ENCODE measurements at regions not wholly inside any gene's neighbourhood (a gene's known extent, or its start where the extent isn't known, plus 50 kb on each side); places are given as distances from the start of the nearest gene placed in this dataset.

- in situ Hi-C loops (cut with HindIII; ENCODE audit: low pct_ligation_motif_present, low pct_unique_long_range_greater_than_20kb, low sequenced_read_pairs), result no loop called here
Observed at GRCh38 chr2:49585921-49586320, 431.6 kb upstream of the FSHR start.

DNA sequence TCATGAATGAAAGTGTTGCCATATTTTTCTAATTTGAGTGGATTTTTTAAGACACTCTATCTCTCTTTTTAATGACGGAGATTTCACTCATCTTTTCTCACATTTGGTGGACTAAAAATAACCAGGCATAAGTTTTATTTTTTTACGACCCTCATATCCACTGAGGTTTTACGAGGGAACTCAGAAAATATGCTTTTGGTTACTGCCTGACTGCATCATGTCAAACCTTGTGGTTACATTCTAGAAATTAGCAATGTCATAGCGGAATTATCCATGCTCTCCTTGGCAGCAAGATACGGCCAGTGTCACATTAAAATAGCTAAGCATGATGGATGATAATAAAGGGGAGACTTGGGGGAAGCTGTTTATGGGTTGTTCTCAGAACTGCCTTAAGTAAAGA lies 428.6 kb upstream of the FSHR start:
- in situ Hi-C loops (cut with HindIII; ENCODE audit: low pct_ligation_motif_present, low pct_unique_long_range_greater_than_20kb, low sequenced_read_pairs), result no loop called here
- no peak for DNase-seq

More at GRCh38 chr2:49585921-49586320, 431.6 kb upstream of the FSHR start:
- no peak for DNase-seq

DNA sequence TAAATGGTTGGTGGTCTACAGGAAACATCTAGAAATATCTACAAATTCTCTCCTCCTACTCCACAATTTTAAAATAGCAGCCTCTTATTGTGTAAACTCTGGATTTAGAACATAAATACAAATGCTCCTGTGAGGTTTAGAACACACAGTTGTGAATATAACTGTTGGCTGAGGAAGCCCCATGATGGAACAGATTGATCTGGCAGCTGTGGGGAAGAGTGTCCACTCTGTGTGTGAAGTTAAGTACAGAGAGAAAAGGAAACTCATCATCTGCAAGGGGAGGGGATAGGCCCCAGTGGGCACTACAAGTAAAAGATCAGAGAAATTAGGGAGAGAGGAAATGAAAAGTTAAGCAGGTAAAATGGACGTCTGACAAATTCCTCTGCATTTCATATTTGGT lies 422.7 kb upstream of the FSHR start:
- DNase-seq, result no peak
- in situ Hi-C loops (cut with HindIII; ENCODE audit: low pct_ligation_motif_present, low pct_unique_long_range_greater_than_20kb, low sequenced_read_pairs), result no loop called here

- DNase-seq, result no peak
- in situ Hi-C loops (cut with HindIII; ENCODE audit: low pct_ligation_motif_present, low pct_unique_long_range_greater_than_20kb, low sequenced_read_pairs), result no loop called here
Observed at GRCh38 chr2:49569176-49569575, 414.9 kb upstream of the FSHR start.

DNA sequence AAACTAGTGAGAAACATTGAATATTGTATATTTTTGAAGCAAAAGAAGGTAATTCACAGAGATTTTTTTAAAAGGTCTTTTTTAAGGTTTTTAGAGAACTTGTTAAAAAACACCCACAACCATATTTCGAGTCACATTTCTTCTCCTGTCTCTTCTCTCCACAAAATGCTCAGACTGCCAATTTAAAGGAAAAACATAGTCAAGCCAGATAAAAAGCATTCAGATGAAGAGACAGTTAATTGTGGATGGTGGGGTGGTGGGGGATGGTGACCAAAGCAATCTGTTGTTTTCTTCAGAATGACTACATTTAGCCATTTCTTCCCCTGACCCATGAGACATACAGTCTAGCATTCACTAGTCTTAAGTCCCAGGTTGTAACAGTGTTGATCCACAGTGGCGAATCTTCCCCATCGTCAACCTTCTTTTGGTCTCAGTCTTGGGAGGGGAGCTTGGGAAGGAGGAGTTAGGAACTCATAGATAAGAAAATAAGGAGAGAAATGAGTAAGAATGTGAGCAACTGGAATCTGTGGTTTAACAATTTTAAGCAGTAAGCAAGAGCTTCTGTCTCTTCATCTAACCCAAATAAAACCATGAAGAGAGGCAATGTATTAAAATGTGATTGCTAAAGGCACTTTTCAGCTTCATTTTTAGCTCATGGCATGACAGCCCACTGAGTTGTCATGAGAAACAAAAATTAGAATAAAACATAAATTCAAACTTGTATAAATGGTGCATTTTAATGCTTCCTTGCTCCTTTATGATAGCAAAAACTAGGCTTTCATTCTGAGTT lies 413.7 kb upstream of the FSHR start:
- in situ Hi-C loops (cut with HindIII; ENCODE audit: low pct_ligation_motif_present, low pct_unique_long_range_greater_than_20kb, low sequenced_read_pairs), result no loop called here
- no peak for DNase-seq

GRCh38 chr2:49567021-49567420 lies 412.7 kb upstream of the FSHR start:
- in situ Hi-C loops (cut with HindIII; ENCODE audit: low pct_ligation_motif_present, low pct_unique_long_range_greater_than_20kb, low sequenced_read_pairs), result no loop called here
- no peak for DNase-seq

DNA sequence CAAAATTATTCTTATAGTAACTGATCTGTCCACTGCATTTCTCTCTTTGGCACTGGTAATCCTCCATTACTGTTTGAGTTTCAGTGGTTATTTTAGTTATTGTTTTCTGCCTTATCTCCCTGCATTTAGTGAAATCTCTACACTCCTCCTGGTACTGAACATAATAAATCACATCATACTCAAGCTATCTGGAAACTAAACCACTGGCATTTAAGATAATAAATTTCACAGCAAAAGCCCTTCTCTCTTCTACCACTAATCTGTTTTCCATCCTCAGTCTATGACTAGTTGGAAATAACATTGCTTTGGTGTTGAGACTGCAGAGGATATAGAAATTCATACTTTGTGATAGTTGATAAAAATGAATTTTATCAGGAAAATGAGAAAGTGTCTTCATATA lies 399.3 kb upstream of the FSHR start:
- in situ Hi-C loops (cut with HindIII; ENCODE audit: low pct_ligation_motif_present, low pct_unique_long_range_greater_than_20kb, low sequenced_read_pairs), result no loop called here
- DNase-seq, result no peak

- no peak for DNase-seq
- in situ Hi-C loops (cut with HindIII; ENCODE audit: low pct_ligation_motif_present, low pct_unique_long_range_greater_than_20kb, low sequenced_read_pairs), result no loop called here
Observed at GRCh38 chr2:49532702-49533101, 378.4 kb upstream of the FSHR start.

DNA sequence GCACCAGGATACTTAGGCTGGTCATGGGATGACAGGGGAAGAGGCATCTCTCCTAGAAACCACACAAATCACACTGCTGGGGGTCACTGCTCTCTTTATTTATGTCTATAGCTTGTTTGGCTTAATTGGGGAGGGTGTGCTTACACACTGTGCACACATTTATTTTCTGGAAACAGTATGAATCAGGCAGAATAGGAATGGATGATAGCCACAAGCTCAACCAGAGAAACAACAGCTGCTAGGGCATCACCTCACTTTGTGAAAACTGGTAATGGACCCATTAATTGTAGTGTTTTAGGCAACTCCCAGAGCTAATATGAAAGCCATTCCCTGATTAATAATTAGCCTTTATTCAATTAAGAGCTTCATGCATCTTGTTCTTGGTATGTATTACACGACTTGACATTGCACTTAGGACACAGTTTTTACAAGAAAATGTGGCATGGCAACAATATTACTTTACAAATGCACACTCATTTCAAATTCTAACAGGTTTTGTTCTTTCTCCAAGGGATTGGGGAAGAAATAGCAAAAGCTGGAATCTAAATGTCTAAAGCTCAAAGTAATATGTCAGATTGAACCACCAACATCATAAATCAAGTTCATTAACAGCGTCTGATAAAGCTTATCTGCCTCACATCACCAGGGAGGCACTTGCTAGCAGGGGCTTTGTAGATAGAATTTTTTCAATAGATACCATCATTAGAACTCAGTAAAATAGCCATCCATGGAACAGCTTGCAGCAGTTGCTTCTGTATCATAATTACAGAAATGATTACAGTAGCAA lies 361.9 kb upstream of the FSHR start:
- DNase-seq, result no peak
- in situ Hi-C loops (cut with HindIII; ENCODE audit: low pct_ligation_motif_present, low pct_unique_long_range_greater_than_20kb, low sequenced_read_pairs), result no loop called here

DNA sequence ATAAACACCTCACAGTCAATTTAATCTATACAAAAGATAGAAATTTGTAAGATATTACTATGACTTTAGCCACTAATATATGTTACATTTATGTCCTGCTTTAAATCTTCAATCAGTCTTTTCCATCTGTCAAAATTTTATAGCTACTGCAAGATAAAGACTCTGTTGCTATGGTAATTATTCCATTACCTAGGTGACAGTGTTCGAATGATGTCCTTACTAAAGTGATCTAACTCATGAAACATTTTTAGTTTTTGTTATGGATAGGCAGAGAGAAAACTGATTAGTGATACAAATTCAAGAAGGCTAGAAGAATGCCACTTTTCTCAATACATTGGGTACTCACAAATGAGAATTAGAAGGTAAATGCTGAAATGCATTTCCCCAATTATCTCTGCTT lies 359.9 kb upstream of the FSHR start:
- in situ Hi-C loops (cut with HindIII; ENCODE audit: low pct_ligation_motif_present, low pct_unique_long_range_greater_than_20kb, low sequenced_read_pairs), result no loop called here
- no peak for DNase-seq

GRCh38 chr2:49490710-49491109 lies 336.4 kb upstream of the FSHR start:
- DNase-seq, result peak; percentile 55

DNA sequence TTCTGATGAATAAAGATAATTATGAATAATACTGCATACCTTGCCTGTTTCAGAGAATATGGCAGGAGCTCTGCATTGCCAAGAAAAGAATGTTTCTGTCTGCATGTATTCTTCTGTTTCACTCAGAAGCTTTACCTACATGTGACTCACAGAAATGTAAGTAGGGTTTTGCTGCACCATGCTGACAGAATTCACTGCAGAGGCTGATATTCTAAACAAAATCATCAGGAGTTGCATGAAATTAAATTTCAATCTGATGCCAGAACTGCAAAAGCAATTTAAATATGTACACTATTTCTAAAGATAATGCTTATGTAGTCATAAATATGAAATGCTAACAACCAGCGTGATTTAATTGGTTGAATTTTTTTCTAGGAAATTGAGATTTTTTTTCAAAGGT lies 332.8 kb upstream of the FSHR start:
- in situ Hi-C loops (cut with HindIII; ENCODE audit: low pct_ligation_motif_present, low pct_unique_long_range_greater_than_20kb, low sequenced_read_pairs), result no loop called here
- DNase-seq, result no peak

More at GRCh38 chr2:49490710-49491109, 336.4 kb upstream of the FSHR start:
- in situ Hi-C loops (cut with HindIII; ENCODE audit: low pct_ligation_motif_present, low pct_unique_long_range_greater_than_20kb, low sequenced_read_pairs), result no loop called here

GRCh38 chr2:49480520-49480919 lies 326.2 kb upstream of the FSHR start:
- in situ Hi-C loops (cut with HindIII; ENCODE audit: low pct_ligation_motif_present, low pct_unique_long_range_greater_than_20kb, low sequenced_read_pairs), result no loop called here
- no peak for DNase-seq

- in situ Hi-C loops (cut with HindIII; ENCODE audit: low pct_ligation_motif_present, low pct_unique_long_range_greater_than_20kb, low sequenced_read_pairs), result no loop called here
- DNase-seq, result no peak
Observed at GRCh38 chr2:49465157-49465831, 311.0 kb upstream of the FSHR start.

- in situ Hi-C loops (cut with HindIII; ENCODE audit: low pct_ligation_motif_present, low pct_unique_long_range_greater_than_20kb, low sequenced_read_pairs), result no loop called here
Observed at GRCh38 chr2:49459314-49459993, 305.1 kb upstream of the FSHR start.

DNA sequence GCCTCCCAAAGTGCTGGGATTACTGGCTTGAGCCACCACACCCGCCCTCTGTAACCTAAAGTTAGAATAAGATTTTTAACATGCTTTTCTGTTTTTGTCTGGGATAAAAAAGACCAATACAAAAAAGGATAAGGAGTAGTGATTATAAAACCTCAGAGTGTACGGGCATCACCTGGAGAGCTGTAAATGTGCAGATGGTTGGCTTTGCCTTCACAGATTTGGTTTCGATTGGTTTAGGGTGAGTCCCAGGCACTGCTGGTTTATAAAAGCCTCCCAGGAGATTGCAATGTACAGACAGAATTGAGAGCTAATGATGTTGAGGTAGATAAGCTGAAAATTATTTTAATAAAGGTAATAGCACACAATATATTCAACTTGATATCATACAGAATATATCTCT lies 289.7 kb upstream of the FSHR start:
- in situ Hi-C loops (cut with HindIII; ENCODE audit: low pct_ligation_motif_present, low pct_unique_long_range_greater_than_20kb, low sequenced_read_pairs), result no loop called here
- DNase-seq, result no peak

More at GRCh38 chr2:49459314-49459993, 305.1 kb upstream of the FSHR start:
- peak; percentile 7 for DNase-seq

GRCh38 chr2:49426996-49427395 lies 272.7 kb upstream of the FSHR start:
- in situ Hi-C loops (cut with HindIII; ENCODE audit: low pct_ligation_motif_present, low pct_unique_long_range_greater_than_20kb, low sequenced_read_pairs), result no loop called here
- DNase-seq, result no peak

DNA sequence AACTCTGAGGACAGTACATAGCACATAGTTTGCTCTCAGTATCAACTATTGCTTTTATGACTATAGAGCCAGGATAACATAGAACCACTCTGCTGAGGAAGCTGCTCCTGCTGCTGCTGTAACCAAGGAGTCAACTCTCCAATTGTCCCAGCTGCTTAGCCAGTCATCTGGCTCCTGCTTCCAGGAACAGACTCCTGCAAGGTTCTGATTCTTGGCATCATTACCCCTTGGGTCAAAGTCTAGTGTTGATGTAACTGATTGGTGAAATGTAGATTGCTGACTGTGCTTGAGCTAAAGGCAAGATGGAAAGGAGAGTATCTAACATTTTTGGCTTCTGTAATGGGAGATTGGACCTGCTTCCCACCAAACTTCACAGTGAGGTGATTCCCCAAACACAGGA lies 261.9 kb upstream of the FSHR start:
- DNase-seq, result no peak
- in situ Hi-C loops (cut with HindIII; ENCODE audit: low pct_ligation_motif_present, low pct_unique_long_range_greater_than_20kb, low sequenced_read_pairs), result no loop called here

- in situ Hi-C loops (cut with HindIII; ENCODE audit: low pct_ligation_motif_present, low pct_unique_long_range_greater_than_20kb, low sequenced_read_pairs), result no loop called here
- DNase-seq, result no peak
Observed at GRCh38 chr2:49404108-49404507, 249.8 kb upstream of the FSHR start.

Measured in ACHN (cell line).